Choroid plexus epithelial cell (primary cell): ENCODE measurements at regions not wholly inside any gene's neighbourhood (a gene's known extent, or its start where the extent isn't known, plus 50 kb on each side); places are given as distances from the start of the nearest gene placed in this dataset.

Experiments
- DNase-seq: peaks from one replicate; pipeline ENCODE4 v3.0.0-alpha.2; 2010; ENCODE audit warnings: low read depth
- H3K4me3 ChIP-seq: 2 replicates; pipeline ENCODE4 v1.5.1; 2011; ENCODE audit warnings: low read depth, mild to moderate bottlenecking, control low read depth, low read length, moderate library complexity
- TF ChIP-seq, protein P1 (sequence below): conservative IDR thresholded peaks from 2 replicates; pipeline ENCODE4 v1.5.1; 2011; ENCODE audit warnings: low read depth, mild to moderate bottlenecking, control low read depth, inconsistent platforms, low read length, moderate library complexity

DNA sequence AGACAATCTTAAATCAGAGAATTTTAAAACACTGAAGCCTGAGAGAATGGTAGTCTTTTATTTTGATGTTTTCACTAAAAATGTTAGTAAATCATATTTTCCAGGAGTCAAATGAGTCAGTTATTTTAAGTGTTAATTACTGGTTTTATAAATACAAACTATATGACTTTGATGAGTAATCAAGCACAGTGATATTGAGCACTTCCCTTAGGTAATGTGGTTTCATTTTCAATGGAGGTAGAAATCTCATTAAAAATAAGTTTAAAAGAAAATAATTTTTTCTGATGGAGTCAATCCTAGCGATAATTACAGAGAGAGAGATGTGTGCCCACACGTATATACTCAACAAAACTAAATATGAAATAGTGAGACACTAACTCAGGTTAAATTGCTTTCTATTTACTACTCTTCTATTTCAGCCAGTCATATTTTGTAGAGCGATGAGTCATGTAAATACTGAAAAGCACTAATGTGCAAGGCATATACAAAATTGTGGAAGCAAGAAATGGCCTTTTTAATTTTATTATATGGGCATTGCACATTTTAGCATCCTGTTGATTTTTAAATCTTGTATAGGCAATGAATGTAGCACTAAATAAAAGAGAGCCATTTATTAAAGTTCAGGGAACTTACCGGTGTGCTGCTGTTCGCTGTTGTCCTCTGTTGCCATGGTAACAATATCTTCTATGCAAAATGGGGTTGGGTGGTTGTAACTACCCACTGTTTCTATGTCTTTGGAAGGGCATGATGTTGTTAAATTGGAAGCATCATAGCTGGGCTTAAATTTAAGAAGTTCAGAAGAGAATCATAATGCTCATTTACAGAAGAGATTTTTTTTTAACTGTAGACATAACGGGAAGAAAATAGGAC, 513.7 kb downstream of the TLL1 start:
- H3K4me3 ChIP-seq, result no peak overlapping the region
- no peak for DNase-seq
- TF ChIP-seq, protein P1, sequence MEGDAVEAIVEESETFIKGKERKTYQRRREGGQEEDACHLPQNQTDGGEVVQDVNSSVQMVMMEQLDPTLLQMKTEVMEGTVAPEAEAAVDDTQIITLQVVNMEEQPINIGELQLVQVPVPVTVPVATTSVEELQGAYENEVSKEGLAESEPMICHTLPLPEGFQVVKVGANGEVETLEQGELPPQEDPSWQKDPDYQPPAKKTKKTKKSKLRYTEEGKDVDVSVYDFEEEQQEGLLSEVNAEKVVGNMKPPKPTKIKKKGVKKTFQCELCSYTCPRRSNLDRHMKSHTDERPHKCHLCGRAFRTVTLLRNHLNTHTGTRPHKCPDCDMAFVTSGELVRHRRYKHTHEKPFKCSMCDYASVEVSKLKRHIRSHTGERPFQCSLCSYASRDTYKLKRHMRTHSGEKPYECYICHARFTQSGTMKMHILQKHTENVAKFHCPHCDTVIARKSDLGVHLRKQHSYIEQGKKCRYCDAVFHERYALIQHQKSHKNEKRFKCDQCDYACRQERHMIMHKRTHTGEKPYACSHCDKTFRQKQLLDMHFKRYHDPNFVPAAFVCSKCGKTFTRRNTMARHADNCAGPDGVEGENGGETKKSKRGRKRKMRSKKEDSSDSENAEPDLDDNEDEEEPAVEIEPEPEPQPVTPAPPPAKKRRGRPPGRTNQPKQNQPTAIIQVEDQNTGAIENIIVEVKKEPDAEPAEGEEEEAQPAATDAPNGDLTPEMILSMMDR, result no peak

DNA sequence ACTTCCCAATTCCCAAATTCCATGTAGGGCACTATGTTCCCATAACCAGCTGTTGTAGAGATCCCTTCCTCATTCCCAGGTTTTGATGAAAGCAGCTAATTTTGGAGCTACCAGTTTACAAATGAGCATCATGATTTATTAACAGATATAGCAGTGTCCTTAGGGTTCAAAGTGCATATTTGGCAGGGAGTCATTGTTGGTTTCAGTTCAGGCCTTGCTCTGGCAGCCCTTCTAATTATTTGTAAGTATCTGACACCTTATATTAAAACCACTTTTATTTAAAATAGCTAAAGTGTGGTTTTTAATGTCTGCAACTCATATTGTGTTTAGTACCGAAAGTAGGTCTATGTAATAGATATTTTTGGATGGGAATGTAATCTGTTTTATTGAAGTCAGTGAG, 518.5 kb downstream of the TLL1 start:
- TF ChIP-seq, protein P1, result no peak
- H3K4me3 ChIP-seq, result no peak overlapping the region
- no peak for DNase-seq

DNA sequence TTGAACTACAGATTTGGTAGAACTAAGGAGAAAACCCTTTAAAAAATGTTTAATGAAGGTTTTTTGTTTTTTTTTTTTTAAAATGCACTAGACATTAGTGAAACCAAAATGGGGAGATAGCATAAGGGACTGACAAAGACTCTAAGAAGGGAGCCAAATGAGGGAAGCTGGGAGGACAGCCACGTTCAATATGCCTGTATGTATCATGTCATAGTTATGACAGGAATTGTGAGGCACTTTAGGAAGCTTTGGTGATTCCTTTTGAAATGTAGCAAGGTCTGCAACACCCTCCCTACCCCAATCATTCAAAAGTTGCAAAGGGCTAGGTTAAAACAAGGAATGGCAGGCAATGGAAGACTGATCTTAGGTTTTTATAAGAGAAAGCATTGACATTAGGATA, 526.0 kb downstream of the TLL1 start:
- no peak for DNase-seq
- TF ChIP-seq, protein P1, result no peak
- no peak overlapping the region for H3K4me3 ChIP-seq

DNA sequence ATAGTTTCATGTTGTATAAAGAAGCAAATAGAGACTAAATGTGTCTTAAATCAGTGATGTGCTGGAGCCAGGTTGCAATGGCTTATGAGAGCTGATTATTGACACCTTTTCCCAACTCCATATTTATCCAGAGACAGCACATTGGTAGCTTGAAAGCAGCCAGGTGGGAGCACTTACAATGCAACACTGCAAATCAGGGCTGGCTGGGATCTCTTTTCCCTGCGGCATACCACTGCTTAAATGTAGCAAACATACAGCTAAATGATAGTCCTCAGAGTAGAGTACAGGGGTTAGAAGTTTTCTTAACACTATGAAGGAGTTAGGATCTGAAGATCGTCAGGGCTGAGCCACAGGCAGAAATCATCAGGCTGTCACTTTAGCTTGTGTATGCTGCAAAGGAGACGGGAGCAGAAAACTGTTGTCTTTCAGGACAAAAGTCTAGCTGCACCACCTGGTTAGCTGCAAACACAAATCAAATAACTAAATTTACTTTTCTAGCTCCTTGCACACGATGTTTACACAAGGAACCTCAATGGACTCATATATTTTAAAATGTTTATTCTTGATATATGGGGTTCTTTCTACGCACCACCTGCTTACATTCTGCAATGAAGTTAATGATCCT, 527.3 kb downstream of the TLL1 start:
- TF ChIP-seq, protein P1, result no peak
- no peak for DNase-seq
- H3K4me3 ChIP-seq, result no peak overlapping the region

DNA sequence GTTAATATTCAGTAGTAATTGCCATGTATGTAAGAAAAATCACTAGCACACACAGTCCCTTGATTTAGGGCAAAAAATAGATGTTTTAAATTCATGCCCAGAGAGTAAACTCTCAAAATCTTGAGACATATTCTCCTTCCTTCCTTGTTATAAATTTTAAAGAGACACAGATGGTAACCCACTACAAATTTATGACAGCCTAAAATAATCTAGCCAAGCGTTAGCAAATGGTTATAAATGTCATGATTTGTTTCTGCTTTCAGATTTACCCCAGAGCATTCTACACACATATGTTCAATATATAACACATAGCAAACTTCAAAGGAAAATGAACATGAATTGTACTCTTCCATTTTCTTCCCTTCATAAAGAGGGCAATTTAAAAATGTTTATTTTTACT, 540.3 kb downstream of the TLL1 start:
- H3K4me3 ChIP-seq, result no peak overlapping the region
- DNase-seq, result no peak

DNA sequence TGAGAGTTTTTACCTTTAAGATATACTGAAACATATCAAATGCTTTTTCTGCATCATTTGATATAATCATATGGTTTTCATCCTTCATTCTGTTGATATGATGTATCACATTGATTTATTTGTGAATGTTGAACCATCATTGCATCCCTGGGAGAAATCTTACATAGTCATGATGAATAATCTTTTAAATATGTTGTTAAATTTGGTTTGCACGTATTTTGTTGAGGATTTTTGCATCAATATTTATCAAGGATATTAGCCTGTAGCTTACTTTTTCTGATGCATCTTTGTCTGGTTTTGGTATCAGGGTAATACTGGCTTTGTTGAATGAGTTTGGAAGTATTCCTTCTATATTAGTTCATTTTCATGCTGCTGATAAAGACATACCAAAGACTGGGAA, 541.4 kb downstream of the TLL1 start:
- H3K4me3 ChIP-seq, result no peak overlapping the region
- TF ChIP-seq, protein P1, result no peak
- no peak for DNase-seq

More for the DNA sequence above, 540.3 kb downstream of the TLL1 start:
- TF ChIP-seq, protein P1, result no peak

DNA sequence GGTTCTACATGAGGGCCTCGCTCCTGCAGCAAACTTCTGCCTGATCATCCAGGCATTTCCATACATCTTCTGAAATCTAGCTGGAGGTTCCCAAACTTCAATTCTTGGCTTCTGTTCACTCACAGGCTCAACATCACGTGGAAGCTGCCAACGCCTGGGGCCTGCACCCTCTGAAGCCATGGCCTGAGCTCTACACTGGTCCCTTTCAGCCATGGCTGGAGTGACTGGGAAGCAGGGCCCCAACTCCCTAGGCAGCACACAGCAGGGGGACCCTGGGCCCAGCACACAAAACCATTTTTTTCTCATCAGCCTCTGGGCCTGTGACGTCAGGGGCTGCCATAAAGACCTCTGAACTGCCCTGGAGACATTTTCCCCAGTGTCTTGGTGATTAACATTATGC, 542.7 kb downstream of the TLL1 start:
- TF ChIP-seq, protein P1, result no peak
- H3K4me3 ChIP-seq, result no peak overlapping the region
- no peak for DNase-seq
